ENCODE measurements at regions not wholly inside any gene's neighbourhood (a gene's known extent, or its start where the extent isn't known, plus 50 kb on each side); places are given as distances from the start of the nearest gene placed in this dataset.
"Not testable (repeated sequence)": the region's sequence is repeated elsewhere in the genome, so short reads cannot be mapped to it uniquely, and the experiment has no call there.

GRCh38 chr6:14546036-14546435 is 428.5 kb downstream of the CD83 start:
- no peak for DNase-seq (ENCODE audit: low read depth)
- TF ChIP-seq, protein P1, sequence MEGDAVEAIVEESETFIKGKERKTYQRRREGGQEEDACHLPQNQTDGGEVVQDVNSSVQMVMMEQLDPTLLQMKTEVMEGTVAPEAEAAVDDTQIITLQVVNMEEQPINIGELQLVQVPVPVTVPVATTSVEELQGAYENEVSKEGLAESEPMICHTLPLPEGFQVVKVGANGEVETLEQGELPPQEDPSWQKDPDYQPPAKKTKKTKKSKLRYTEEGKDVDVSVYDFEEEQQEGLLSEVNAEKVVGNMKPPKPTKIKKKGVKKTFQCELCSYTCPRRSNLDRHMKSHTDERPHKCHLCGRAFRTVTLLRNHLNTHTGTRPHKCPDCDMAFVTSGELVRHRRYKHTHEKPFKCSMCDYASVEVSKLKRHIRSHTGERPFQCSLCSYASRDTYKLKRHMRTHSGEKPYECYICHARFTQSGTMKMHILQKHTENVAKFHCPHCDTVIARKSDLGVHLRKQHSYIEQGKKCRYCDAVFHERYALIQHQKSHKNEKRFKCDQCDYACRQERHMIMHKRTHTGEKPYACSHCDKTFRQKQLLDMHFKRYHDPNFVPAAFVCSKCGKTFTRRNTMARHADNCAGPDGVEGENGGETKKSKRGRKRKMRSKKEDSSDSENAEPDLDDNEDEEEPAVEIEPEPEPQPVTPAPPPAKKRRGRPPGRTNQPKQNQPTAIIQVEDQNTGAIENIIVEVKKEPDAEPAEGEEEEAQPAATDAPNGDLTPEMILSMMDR (IDR thresholded peaks at IDR 0.05; ENCODE audit: control insufficient read depth, insufficient read depth, low read depth, low read length, missing control alignments) = no peak
- no peak overlapping the region for H3K4me3 ChIP-seq (ENCODE audit: control insufficient read depth, low read depth, low read length)

- H3K4me3 ChIP-seq (ENCODE audit: control insufficient read depth, low read depth, low read length) = no peak overlapping the region
- no peak for DNase-seq (ENCODE audit: low read depth)
- TF ChIP-seq, protein P1 (IDR thresholded peaks at IDR 0.05; ENCODE audit: control insufficient read depth, insufficient read depth, low read depth, low read length, missing control alignments) = no peak
Measured at GRCh38 chr6:14547284-14547998, 429.9 kb downstream of the CD83 start.

DNA sequence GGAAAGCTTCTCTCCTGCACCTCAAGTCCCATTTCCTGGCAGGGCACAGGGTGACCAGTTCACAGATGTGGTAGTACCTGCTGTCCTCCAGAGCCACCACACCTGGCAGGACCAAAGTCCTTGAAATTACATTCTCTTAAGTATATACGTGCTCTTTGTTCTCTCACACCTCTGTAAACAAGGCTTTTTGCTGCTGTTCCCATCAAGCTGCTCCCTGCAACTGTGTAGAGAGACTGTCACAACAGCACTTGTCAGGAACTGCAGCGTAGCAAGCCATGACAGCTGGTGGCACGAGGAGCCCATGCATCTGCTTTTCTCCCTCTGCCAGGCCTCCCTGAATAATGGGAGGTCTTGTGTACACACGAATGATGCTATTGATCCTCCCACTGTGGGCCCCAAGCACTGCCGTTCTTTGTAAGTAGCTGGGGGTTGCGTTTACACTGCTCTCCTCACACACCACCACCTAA is 431.8 kb downstream of the CD83 start:
- TF ChIP-seq, protein P1 (IDR thresholded peaks at IDR 0.05; ENCODE audit: control insufficient read depth, insufficient read depth, low read depth, low read length, missing control alignments) = no peak
- DNase-seq (ENCODE audit: low read depth) = no peak
- no peak overlapping the region for H3K4me3 ChIP-seq (ENCODE audit: control insufficient read depth, low read depth, low read length)

GRCh38 chr6:14549871-14550270 is 432.3 kb downstream of the CD83 start:
- H3K4me3 ChIP-seq (ENCODE audit: control insufficient read depth, low read depth, low read length) = no peak overlapping the region
- TF ChIP-seq, protein P1 (IDR thresholded peaks at IDR 0.05; ENCODE audit: control insufficient read depth, insufficient read depth, low read depth, low read length, missing control alignments) = no peak
- DNase-seq (ENCODE audit: low read depth) = no peak

DNA sequence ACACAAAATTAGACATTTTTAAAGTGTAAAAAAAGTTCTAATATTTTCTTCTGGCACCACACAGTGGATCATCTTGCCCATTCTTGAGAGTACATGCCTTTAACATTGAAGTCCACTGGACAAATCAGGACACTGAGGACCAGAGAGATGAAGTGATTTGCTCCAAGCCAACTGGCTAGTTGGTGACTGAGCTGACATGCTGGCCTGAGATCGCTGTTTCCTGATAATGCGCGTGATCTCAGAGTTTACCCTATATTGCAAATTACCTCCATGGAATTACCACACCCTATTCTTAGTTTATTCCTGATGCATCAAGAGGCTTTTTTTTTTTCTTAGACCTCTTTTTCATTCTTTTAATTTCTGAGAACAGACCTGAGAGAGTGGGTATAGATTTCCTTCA is 432.8 kb downstream of the CD83 start:
- TF ChIP-seq, protein P1 (IDR thresholded peaks at IDR 0.05; ENCODE audit: control insufficient read depth, insufficient read depth, low read depth, low read length, missing control alignments) = no peak
- no peak for DNase-seq (ENCODE audit: low read depth)
- no peak overlapping the region for H3K4me3 ChIP-seq (ENCODE audit: control insufficient read depth, low read depth, low read length)

DNA sequence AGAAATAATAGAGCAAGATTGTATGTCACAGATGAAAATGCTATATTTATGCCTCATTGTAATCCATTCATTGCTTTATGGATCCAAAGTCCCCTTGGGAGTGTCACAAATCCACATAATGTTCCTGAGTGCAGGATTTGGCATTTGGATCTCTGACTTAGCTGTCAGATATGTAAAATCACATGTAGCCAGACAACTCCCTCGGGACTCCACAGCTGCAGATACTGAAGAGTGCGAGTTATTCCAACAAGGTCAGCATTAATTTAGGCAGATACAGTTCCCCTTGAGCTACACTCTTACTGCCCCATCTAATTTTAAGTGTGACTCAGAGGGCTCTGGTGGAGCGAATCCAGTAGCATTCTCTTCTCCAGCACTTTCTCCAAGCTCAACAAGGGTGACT is 433.2 kb downstream of the CD83 start:
- no peak overlapping the region for H3K4me3 ChIP-seq (ENCODE audit: control insufficient read depth, low read depth, low read length)
- TF ChIP-seq, protein P1 (IDR thresholded peaks at IDR 0.05; ENCODE audit: control insufficient read depth, insufficient read depth, low read depth, low read length, missing control alignments) = no peak
- no peak for DNase-seq (ENCODE audit: low read depth)

DNA sequence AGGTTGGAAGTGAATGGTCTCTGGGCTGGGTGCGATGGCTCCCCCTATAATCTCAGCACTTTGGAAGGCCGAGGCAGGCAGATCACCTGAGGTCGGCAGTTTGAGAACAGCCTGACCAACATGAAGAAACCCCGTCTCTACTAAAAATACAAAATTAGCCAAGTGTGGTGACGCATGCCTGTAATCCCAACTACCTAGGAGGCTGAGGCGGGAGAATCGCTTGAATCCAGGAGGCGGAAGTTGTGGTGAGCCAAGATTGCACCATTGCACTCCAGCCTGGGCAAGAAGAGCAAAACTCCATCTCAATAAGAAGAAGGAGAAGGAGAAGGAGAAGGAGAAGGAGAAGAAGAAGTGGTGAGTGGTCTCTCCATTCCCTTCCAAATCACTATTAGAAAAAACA is 434.0 kb downstream of the CD83 start:
- not testable (repeated sequence) for H3K4me3 ChIP-seq (ENCODE audit: control insufficient read depth, low read depth, low read length); DNase-seq (ENCODE audit: low read depth)
